ENCODE measurements at regions not wholly inside any gene's neighbourhood (a gene's known extent, or its start where the extent isn't known, plus 50 kb on each side); places are given as distances from the start of the nearest gene placed in this dataset.
"Not testable (repeated sequence)": the region's sequence is repeated elsewhere in the genome, so short reads cannot be mapped to it uniquely, and the experiment has no call there.

DNA sequence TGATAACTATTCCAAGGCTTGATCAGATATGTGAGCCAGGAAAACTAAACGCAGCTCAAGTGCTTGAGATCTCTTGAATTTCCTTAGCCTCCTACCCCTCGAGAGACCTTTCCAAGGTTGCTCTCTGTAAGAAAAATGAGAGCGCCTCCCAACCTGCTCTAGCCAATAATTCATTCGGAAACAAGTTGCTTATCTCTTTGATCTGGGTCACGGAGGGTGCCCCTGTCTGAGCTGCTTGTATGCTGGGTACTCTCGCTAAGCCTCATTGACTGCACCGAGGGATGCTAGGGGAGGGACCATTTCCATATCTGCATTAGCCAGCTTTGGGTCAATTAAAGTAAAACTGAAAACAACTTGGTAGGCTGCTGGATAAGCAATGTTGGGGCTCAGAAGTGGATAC is 70.1 kb upstream of the SHISA6 start:
- TF ChIP-seq, protein P1, sequence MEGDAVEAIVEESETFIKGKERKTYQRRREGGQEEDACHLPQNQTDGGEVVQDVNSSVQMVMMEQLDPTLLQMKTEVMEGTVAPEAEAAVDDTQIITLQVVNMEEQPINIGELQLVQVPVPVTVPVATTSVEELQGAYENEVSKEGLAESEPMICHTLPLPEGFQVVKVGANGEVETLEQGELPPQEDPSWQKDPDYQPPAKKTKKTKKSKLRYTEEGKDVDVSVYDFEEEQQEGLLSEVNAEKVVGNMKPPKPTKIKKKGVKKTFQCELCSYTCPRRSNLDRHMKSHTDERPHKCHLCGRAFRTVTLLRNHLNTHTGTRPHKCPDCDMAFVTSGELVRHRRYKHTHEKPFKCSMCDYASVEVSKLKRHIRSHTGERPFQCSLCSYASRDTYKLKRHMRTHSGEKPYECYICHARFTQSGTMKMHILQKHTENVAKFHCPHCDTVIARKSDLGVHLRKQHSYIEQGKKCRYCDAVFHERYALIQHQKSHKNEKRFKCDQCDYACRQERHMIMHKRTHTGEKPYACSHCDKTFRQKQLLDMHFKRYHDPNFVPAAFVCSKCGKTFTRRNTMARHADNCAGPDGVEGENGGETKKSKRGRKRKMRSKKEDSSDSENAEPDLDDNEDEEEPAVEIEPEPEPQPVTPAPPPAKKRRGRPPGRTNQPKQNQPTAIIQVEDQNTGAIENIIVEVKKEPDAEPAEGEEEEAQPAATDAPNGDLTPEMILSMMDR (IDR thresholded peaks at IDR 0.05; ENCODE audit: control extremely low read depth, extremely low read depth): no peak
- Histone ChIP-seq H3K9ac (ENCODE audit: insufficient read depth in 1 of 2, low read length in 2 of 2) (no peak overlapping the region), H3K27ac (ENCODE audit: low read depth in 1 of 2, low read length in 1 of 2) (no peak overlapping the region), H3K4me1 (ENCODE audit: control insufficient read depth in 5 of 5, insufficient read depth in 5 of 5, low read length in 5 of 5) (no peaks in the 10 kb centered on the region), H3K4me3 (no peak overlapping the region), H3K36me3 (ENCODE audit: control insufficient read depth in 4 of 4, insufficient read depth in 4 of 4, low read length in 4 of 4) (no peaks in the 10 kb centered on the region), H3K9me3 (ENCODE audit: control insufficient read depth in 4 of 4, insufficient read depth in 3 of 4, low read length in 3 of 4) (peaks cover 0 to 4% (median 0%) of the 10 kb centered on the region in 4 donors), H3K27me3 (ENCODE audit: control insufficient read depth in 3 of 3, insufficient read depth in 3 of 3, low read length in 2 of 3) (no peaks in the 10 kb centered on the region)
- DNase-seq (no peak), ATAC-seq (ENCODE audit: insufficient read depth, low FRiP score) (no peak)
- WGBS, 2 donors: 48 to 53% methylated on average over 7 of the region's 7 CpGs

- no peak for ATAC-seq (ENCODE audit: insufficient read depth, low FRiP score)
- Histone ChIP-seq H3K4me3 (no peak overlapping the region), H3K9me3 (ENCODE audit: control insufficient read depth in 4 of 4, insufficient read depth in 3 of 4, low read length in 3 of 4) (peaks cover 0 to 2% (median 0%) of the 10 kb centered on the region in 4 donors), H3K27ac (ENCODE audit: low read depth in 1 of 2, low read length in 1 of 2) (no peak overlapping the region), H3K36me3 (ENCODE audit: control insufficient read depth in 4 of 4, insufficient read depth in 4 of 4, low read length in 4 of 4) (no peaks in the 10 kb centered on the region), H3K4me1 (ENCODE audit: control insufficient read depth in 5 of 5, insufficient read depth in 5 of 5, low read length in 5 of 5) (no peaks in the 10 kb centered on the region), H3K27me3 (ENCODE audit: control insufficient read depth in 3 of 3, insufficient read depth in 3 of 3, low read length in 2 of 3) (no peaks in the 10 kb centered on the region), H3K9ac (ENCODE audit: insufficient read depth in 1 of 2, low read length in 2 of 2) (no peak overlapping the region)
- TF ChIP-seq, protein P1 (IDR thresholded peaks at IDR 0.05; ENCODE audit: control extremely low read depth, extremely low read depth): no peak
- WGBS, 2 donors: 76 to 88% methylated on average over 8 of the region's 8 CpGs
- DNase-seq: no peak
These were observed 89.1 kb upstream of the SHISA6 start for GRCh38 chr17:11151818-11152425.

GRCh38 chr17:11150906-11151511 is 90.0 kb upstream of the SHISA6 start:
- H3K36me3 ChIP-seq (ENCODE audit: control insufficient read depth in 4 of 4, insufficient read depth in 4 of 4, low read length in 4 of 4); H3K27ac ChIP-seq (ENCODE audit: low read depth in 1 of 2, low read length in 1 of 2); ATAC-seq (ENCODE audit: insufficient read depth, low FRiP score); H3K4me1 ChIP-seq (ENCODE audit: control insufficient read depth in 5 of 5, insufficient read depth in 5 of 5, low read length in 5 of 5); H3K9me3 ChIP-seq (ENCODE audit: control insufficient read depth in 4 of 4, insufficient read depth in 3 of 4, low read length in 3 of 4); DNase-seq; H3K27me3 ChIP-seq (ENCODE audit: control insufficient read depth in 3 of 3, insufficient read depth in 3 of 3, low read length in 2 of 3); H3K9ac ChIP-seq (ENCODE audit: insufficient read depth in 1 of 2, low read length in 2 of 2); H3K4me3 ChIP-seq: not testable (repeated sequence)
- WGBS, 2 donors: 93 to 95% methylated on average over 19 of the region's 19 CpGs

GRCh38 chr17:11144358-11145233 is 96.4 kb upstream of the SHISA6 start:
- WGBS, 2 donors: 44 to 49% methylated on average over 7 of the region's 7 CpGs
- no peak for ATAC-seq (ENCODE audit: insufficient read depth, low FRiP score)
- Histone ChIP-seq H3K9ac (ENCODE audit: insufficient read depth in 1 of 2, low read length in 2 of 2) (no peak overlapping the region), H3K27me3 (ENCODE audit: control insufficient read depth in 3 of 3, insufficient read depth in 3 of 3, low read length in 2 of 3) (no peaks in the 10 kb centered on the region), H3K27ac (ENCODE audit: low read depth in 1 of 2, low read length in 1 of 2) (no peak overlapping the region), H3K36me3 (ENCODE audit: control insufficient read depth in 4 of 4, insufficient read depth in 4 of 4, low read length in 4 of 4) (no peaks in the 10 kb centered on the region), H3K4me3 (no peak overlapping the region), H3K4me1 (ENCODE audit: control insufficient read depth in 5 of 5, insufficient read depth in 5 of 5, low read length in 5 of 5) (peaks cover 0 to 17% (median 5%) of the 10 kb centered on the region in 5 donors), H3K9me3 (ENCODE audit: control insufficient read depth in 4 of 4, insufficient read depth in 3 of 4, low read length in 3 of 4) (no peaks in the 10 kb centered on the region)
- TF ChIP-seq, protein P1 (IDR thresholded peaks at IDR 0.05; ENCODE audit: control extremely low read depth, extremely low read depth): no peak
- peak; percentile 58 to 78 (median 74) for DNase-seq

All from lung (tissue), 11 donors.